ENCODE measurements at regions not wholly inside any gene's neighbourhood (a gene's known extent, or its start where the extent isn't known, plus 50 kb on each side); places are given as distances from the start of the nearest gene placed in this dataset.

DNA sequence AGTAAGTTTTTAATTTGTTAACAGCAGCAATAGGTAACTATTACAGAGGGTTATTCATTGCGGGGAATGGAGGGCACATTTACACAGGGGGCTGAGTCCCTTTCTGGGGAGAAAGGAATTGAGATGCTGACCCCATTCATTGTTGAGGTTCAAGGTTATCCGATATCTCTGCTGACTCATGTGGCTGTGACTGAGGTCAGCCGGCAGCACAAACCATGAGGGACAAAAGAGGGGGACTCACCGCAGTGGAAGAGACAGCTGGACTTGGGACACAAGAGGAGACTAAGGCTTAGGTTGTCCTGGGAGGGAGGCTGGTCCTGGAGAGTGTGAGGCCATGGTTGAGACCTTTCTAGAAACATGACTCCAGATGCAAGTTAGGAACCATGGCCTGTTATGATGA, 119.1 kb upstream of the XYLT1 start:
- Mint-ChIP-seq H3K9me3 (peaks cover 14% of the 10 kb centered on the region), H3K36me3 (peaks cover 12% of the 10 kb centered on the region), H3K27ac (peak overlapping the region; percentile 99), H3K4me1 (peaks cover 42% of the 10 kb centered on the region), H3K4me3 (no peak overlapping the region)
- DNase-seq (ENCODE audit: low spot score in 2 of 2) (no peak), ATAC-seq (no peak)

DNA sequence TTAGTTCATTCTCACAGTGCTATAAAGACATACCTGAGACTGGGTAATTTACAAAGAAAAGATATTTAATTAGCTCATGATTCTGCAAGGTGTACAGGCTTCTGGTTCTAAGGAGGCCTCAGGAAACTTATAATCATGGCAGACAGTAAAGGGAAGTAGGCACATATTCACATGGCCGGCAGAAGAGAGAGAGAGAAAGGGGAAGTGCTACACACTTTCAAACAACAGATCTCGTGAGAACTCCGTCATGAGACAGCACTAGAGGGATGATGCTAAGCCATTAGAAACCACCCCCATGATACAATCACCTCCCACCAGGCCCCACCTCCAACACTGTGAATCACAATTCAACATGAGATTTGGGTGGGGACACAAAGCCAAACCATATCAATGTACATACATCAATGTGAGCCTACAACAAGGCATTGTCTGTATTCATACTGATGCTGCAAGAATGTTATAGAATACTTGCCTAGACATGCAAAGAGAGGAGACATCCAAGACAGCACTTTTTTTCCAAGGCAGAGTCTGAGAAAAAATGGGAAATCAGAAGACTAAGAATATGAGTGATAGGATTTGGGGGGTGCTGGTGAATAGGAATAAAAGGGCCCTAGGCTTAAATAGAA, 114.8 kb upstream of the XYLT1 start:
- H3K36me3 Mint-ChIP-seq: no peaks in the 10 kb centered on the region
- no peak overlapping the region for H3K4me3 Mint-ChIP-seq
- ATAC-seq (no peak), DNase-seq (ENCODE audit: low spot score in 2 of 2) (no peak)
- H3K4me1 Mint-ChIP-seq: peaks cover 20% of the 10 kb centered on the region
- H3K27ac Mint-ChIP-seq: no peak overlapping the region
- H3K9me3 Mint-ChIP-seq: peaks cover 24% of the 10 kb centered on the region

DNA sequence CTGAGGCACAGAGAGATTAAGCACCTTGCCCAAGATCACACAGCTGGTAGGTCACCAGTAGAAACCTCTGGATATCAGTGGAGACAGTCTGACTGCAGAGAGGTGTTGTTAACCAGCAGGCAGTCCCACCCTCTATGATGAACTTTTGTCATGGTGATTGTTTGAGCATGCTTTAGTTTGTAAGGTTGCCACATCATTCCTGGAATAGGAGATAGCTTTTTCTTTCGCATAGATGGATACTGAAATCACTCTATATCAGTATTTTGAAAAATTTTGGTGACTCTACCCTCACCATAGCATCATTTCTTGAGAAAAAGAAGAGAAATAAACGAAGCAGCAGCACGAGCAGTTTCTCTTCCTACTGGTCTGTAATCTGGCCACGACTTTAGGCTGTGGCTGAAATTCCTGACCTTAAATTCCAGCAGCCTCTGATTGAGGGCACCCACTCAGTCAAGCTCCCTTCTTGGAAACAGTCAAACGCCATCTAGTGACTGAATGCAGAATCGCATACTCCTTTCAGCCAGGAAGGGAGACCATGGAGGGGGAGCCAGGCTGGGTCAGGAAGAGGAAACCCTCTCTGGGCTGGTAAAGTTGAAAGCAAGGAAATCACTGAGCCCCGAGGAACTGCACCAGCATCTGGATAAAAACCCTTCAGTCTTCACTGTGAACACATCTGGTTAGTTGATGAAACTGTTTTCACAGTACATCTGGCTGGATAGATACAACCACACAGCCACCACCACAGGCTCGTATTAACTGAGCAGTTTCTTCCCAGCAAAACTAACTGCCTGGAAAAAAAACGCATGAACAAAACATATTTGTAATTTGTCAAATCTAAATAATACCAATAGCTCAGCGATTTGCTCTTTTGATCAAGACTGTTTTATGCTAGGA, 108.5 kb upstream of the XYLT1 start:
- no peak overlapping the region for H3K4me3 Mint-ChIP-seq
- DNase-seq (ENCODE audit: low spot score in 2 of 2) (peak; percentile 44 to 79), ATAC-seq (peak; percentile 78)
- peaks cover 8% of the 10 kb centered on the region for H3K9me3 Mint-ChIP-seq
- H3K4me1 Mint-ChIP-seq: peaks cover 7% of the 10 kb centered on the region
- H3K27ac Mint-ChIP-seq: peak overlapping the region; percentile 35
- no peaks in the 10 kb centered on the region for H3K36me3 Mint-ChIP-seq

DNA sequence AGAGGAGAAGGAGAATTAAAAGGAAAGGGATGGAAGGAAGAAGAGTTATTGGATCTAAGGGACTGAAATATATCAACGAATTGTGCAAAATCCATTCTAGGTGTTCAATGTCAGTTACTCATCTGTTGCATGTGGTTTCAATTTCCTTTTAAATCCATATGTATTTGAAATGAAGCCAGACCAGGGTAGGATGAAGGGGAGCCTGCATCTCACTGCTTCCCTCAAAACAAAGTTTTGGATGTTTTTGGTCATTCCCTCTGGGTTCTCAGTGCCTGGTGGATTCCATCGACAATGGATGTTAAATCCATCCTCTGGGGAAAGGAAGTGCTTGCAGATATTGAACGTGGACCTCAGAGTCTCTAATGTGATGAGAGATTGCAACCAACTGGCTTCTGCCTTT, 103.5 kb upstream of the XYLT1 start:
- H3K4me3 Mint-ChIP-seq: no peak overlapping the region
- ATAC-seq (no peak), DNase-seq (ENCODE audit: low spot score in 2 of 2) (no peak)
- H3K27ac Mint-ChIP-seq: no peak overlapping the region
- peaks cover 4% of the 10 kb centered on the region for H3K4me1 Mint-ChIP-seq
- H3K9me3 Mint-ChIP-seq: no peaks in the 10 kb centered on the region
- H3K36me3 Mint-ChIP-seq: no peaks in the 10 kb centered on the region

DNA sequence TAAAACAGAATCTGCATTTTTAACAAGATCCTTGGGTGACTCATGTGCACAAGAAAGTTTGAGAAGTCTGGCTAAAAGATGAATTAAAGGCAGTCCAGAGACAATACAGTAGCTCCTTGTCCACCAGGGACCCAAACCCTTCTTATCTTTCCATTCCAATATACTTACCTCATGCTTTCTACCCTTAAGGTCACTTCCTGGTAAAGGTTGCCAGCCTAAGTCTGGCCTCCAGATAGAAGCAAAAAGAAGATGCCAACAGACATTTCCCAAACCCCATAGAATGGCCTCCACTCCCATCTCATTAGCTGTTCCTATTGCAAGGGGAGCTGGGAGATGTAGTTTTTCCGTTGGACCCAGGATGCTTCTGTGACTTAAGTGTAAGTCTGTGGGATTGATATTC, 101.4 kb upstream of the XYLT1 start:
- ATAC-seq (no peak), DNase-seq (ENCODE audit: low spot score in 2 of 2) (no peak)
- H3K9me3 Mint-ChIP-seq: no peaks in the 10 kb centered on the region
- no peaks in the 10 kb centered on the region for H3K4me1 Mint-ChIP-seq
- no peak overlapping the region for H3K4me3 Mint-ChIP-seq
- H3K36me3 Mint-ChIP-seq: no peaks in the 10 kb centered on the region
- H3K27ac Mint-ChIP-seq: no peak overlapping the region

DNA sequence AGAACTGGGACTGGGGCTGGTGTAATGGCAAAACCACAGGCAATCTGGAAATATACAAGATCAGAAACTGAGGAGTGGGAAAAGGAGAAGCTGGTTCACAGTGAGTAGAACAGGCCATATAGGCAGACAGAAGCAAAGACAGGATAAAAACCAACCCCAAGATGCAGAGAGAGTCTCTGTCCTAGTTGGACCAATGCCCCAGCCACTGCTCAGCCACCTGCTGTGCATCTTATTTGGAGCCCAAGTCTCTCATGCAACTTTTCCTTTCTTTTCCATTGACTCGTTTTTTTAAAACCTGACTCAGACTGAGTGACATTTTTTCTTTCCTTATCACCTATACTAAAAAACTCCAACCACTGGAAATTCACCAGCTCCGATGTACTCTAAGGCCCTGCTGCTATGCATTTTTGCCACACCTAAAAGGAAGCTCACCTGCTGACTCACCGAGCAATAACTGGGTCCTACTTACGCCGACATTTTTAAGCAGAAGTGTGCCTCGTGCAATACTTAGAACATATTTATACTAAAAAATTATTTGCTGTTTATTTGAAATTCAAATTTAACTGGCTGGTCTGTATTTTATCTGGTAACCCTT, 100.8 kb upstream of the XYLT1 start:
- H3K9me3 Mint-ChIP-seq: no peaks in the 10 kb centered on the region

DNA sequence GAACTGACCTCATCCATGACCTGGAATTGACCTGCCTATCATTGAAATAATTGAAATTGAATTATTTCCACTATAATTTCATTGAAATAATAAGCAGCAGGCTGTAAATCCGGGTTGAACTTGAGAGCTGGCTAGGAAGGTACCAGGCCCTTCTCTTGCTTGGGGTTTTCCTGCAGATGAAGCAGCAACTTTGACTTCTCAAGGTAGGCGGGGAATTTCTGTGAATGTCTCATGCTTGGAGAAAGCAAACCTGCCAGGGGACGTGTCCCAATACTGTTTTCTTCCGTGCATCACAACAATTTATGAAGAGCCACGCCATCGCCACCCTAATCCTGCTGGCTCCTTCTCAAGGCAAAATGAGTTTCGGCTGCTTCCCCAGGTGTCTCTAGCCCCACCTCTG, 97.5 kb upstream of the XYLT1 start:
- no peak overlapping the region for H3K27ac Mint-ChIP-seq
- no peaks in the 10 kb centered on the region for H3K4me1 Mint-ChIP-seq
- H3K4me3 Mint-ChIP-seq: no peak overlapping the region
- ATAC-seq: no peak
- H3K36me3 Mint-ChIP-seq: no peaks in the 10 kb centered on the region
- no peaks in the 10 kb centered on the region for H3K9me3 Mint-ChIP-seq
- DNase-seq (ENCODE audit: low spot score in 2 of 2): no peak

More for the DNA sequence above, 100.8 kb upstream of the XYLT1 start:
- DNase-seq (ENCODE audit: low spot score in 2 of 2): no peak
- Mint-ChIP-seq H3K4me3 (no peak overlapping the region), H3K27ac (no peak overlapping the region), H3K4me1 (no peaks in the 10 kb centered on the region), H3K36me3 (no peaks in the 10 kb centered on the region)
- no peak for ATAC-seq

DNA sequence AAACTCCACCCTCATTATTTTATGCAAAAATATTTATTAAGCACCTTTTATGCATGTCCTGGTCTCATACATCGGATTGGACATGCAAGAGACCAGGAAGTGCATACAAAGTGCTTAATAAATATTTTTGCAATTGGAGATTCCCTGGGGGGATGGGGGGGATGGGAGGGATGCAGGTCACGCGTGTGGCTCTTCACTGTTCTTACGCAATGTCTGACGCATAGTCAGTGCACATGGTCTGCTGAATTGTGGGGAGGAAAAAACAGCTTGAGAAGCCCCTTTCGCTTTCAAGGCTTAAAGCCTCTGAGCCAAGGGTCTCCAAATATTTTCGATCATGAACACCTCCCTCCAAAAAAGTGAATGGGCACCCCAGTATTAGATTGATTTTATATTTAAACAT, 96.7 kb upstream of the XYLT1 start:
- no peaks in the 10 kb centered on the region for H3K9me3 Mint-ChIP-seq
- H3K36me3 Mint-ChIP-seq: no peaks in the 10 kb centered on the region
- H3K27ac Mint-ChIP-seq: no peak overlapping the region
- DNase-seq (ENCODE audit: low spot score in 2 of 2): no peak
- ATAC-seq: no peak
- H3K4me1 Mint-ChIP-seq: no peaks in the 10 kb centered on the region
- H3K4me3 Mint-ChIP-seq: no peak overlapping the region

DNA sequence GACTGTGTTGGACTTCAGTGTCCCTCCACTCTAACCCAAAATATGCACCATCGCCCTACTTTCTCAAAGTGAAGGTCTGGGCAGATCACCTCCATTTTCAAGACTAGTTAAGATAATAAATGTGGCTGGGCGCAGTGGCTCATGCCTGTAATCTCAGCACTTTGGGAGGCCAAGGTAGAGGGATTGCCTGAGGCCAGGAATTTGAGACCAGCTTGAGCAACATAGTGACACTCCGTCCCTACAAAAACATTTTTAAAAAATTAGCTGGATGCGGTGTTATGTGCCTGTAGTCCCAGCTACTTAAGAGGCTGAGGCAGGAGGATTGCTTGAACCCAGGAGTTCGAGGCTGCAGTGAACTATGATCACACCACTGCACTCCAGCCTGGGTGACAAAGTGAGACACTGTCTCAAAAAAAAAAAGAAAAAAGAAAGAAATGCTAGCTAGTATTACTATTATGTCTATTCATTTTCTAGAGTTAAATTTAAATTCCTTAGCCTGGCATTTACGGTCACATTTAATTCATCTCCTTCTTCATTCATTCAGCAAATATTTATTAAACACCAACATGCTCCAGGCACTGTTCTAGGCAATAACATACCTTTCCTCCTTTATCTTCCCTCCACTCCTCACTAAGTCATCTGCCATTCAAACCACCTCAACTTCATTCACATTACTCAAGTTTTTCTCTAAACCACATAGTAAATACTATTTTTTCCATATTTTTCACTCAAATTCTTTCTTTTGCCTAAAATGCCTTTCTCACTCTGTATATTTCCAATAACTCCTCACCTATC, 96.1 kb upstream of the XYLT1 start:
- ATAC-seq (no peak), DNase-seq (ENCODE audit: low spot score in 2 of 2) (no peak)
- H3K4me1 Mint-ChIP-seq: no peaks in the 10 kb centered on the region
- no peak overlapping the region for H3K4me3 Mint-ChIP-seq
- H3K9me3 Mint-ChIP-seq: no peaks in the 10 kb centered on the region
- no peak overlapping the region for H3K27ac Mint-ChIP-seq
- no peaks in the 10 kb centered on the region for H3K36me3 Mint-ChIP-seq

DNA sequence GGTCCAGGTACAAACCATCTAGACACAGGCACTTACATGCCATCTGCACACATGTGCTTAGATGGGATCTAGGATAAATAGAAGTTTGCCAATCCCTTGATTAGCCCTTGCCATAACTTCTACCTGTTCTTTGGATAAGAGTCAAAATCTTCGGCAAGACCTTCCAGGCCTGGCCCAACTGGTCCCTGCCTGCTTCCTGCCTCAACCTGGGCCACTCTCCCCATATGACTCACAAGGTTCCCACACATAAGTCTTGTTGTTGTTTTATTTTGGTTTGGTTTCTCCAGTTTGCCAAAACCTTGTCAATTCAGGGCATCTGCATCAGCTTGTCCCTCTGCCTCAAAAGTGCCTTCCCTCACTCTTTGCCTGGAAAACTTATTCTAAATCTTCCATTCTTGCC, 95.3 kb upstream of the XYLT1 start:
- ATAC-seq (no peak), DNase-seq (ENCODE audit: low spot score in 2 of 2) (no peak)
- Mint-ChIP-seq H3K36me3 (no peaks in the 10 kb centered on the region), H3K4me3 (no peak overlapping the region), H3K9me3 (no peaks in the 10 kb centered on the region), H3K4me1 (no peaks in the 10 kb centered on the region), H3K27ac (no peak overlapping the region)

DNA sequence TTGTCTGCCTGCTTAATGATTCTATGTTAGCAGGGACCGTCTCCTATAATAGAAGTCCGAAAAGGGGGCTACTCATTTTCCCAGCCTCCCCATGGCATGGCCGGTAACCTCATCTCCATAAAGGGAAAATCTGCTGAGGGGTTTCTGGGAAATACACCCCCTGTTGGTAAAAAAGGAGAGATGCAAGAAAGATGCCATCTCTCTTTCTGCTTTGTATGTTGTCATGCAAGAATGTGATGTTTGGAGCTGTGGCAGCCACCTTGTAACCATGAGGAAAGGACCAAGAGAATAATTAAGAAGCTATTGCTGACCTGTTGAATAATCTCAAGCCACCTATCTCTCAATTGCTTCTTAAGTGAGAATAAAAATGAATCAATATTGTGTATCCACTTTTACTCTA, 94.8 kb upstream of the XYLT1 start:
- Mint-ChIP-seq H3K9me3 (no peaks in the 10 kb centered on the region), H3K4me3 (no peak overlapping the region), H3K36me3 (no peaks in the 10 kb centered on the region), H3K27ac (no peak overlapping the region), H3K4me1 (no peaks in the 10 kb centered on the region)
- DNase-seq (ENCODE audit: low spot score in 2 of 2): no peak
- no peak for ATAC-seq

DNA sequence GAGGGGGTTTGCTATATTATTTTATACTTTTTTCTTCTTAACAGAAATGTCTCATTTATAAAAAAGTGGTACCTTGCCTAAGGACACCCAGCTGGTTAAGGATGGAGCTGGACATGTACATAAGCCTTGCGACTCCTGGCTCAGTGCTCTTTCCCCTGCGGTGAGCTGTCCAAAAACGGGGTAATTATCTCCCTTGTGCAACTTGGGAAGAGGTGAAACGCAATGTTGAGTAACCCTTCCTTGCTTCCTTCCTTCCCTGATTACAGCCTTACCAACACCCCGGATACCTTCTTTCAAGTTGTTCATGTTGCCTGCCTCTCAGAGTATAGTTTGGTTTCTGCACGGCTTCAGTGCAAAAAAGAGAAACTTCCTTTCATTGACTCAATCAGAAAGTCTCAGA, 94.1 kb upstream of the XYLT1 start:
- H3K4me1 Mint-ChIP-seq: no peaks in the 10 kb centered on the region
- no peak overlapping the region for H3K4me3 Mint-ChIP-seq
- H3K9me3 Mint-ChIP-seq: no peaks in the 10 kb centered on the region
- DNase-seq (ENCODE audit: low spot score in 2 of 2) (no peak), ATAC-seq (no peak)
- no peak overlapping the region for H3K27ac Mint-ChIP-seq
- no peaks in the 10 kb centered on the region for H3K36me3 Mint-ChIP-seq

DNA sequence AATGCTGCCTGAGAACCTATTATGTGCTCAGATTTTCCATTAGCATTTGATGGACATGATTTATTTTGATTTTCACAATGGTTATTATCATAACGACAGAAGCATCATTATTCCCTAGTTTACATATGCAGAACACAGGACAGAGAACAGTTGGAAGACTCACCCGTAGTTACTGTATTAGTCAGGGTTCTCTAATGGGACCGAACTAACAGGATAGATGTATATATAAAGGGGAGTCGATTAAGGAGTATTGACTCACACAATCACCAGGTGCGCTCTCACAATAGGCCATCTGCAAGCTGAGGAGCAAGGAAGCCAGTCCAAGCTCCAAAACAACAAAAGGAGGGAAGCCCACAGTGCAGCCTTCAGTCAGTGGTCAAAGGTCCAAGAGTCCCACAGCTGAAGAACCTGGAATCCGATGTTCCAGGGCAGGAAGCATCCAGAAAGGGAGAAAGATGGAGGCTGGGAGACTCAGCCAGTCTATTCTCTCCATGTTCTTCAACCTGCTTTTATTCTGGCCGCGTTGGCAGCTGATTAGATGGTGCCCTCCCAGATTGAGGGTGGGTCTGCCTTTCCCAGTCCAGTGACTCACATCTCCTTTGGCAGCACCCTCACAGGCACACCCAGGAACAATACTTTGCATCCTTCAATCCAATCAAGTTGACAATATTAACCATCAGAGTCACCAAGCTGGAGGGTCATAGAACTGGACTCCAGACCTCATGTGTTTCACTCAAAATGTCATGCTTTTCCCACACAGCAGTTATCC, 92.7 kb upstream of the XYLT1 start:
- Mint-ChIP-seq H3K4me1 (no peaks in the 10 kb centered on the region), H3K27ac (no peak overlapping the region), H3K36me3 (no peaks in the 10 kb centered on the region), H3K9me3 (no peaks in the 10 kb centered on the region), H3K4me3 (no peak overlapping the region)
- no peak for ATAC-seq
- no peak for DNase-seq (ENCODE audit: low spot score in 2 of 2)

DNA sequence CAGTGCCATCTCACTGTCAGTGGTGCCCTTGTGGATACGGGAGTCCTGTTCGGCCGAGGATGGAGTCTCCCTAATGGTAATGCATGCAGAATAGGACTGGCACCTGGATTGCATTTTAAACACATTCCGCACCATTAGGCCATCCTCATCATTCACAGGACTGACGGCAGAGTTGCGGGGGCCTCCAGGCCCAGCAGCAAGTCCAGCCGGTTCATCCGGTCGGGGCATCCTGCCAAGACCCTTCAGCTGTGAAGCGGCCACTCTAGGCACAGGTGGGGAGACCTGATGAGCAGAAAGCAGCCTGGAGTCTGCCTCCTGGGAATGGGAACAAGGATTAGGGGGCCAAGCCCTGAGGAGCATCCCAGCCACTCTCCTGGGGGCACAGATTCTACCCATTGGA, 90.3 kb upstream of the XYLT1 start:
- Mint-ChIP-seq H3K36me3 (no peaks in the 10 kb centered on the region), H3K4me3 (no peak overlapping the region), H3K9me3 (no peaks in the 10 kb centered on the region), H3K27ac (no peak overlapping the region), H3K4me1 (no peaks in the 10 kb centered on the region)
- ATAC-seq: no peak
- no peak for DNase-seq (ENCODE audit: low spot score in 2 of 2)

DNA sequence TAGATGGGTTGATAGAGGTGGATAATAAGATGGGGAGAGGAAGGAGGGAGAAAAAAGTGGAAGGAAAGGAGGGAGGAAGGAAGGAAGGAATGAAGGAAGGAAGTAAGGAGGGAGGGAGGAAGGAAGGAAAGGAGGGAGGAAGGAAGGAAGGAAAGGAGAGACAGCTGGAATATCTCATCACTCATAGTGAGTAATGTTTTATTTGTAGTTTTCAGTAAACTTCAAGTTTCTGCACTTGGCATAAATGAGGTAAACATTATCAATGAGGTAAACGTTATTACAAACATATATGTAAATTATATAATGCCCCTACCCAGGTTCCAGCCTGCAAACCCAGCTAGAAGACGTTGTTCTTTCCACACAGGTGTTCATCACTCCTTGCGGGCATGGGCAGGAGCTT, 89.8 kb upstream of the XYLT1 start:
- H3K9me3 Mint-ChIP-seq: no peaks in the 10 kb centered on the region
- ATAC-seq: no peak
- H3K4me1 Mint-ChIP-seq: no peaks in the 10 kb centered on the region
- no peak overlapping the region for H3K27ac Mint-ChIP-seq
- no peaks in the 10 kb centered on the region for H3K36me3 Mint-ChIP-seq
- DNase-seq (ENCODE audit: low spot score in 2 of 2): no peak
- no peak overlapping the region for H3K4me3 Mint-ChIP-seq

Measured in stimulated activated effector memory CD8-positive, alpha-beta T cell treated with anti-CD3 and anti-CD28 coated beads, Interleukin-12 subunit alpha, Interleukin-12 subunit beta, amount 100 ng/mL, for 72 hours (primary cell).